B cell (primary cell): ENCODE measurements at regions not wholly inside any gene's neighbourhood (a gene's known extent, or its start where the extent isn't known, plus 50 kb on each side); places are given as distances from the start of the nearest gene placed in this dataset.

Experiments used
- EZH2 ChIP-seq: IDR thresholded peaks from 2 replicates; pipeline ENCODE4 v1.6.1; 2012; ENCODE audit warnings: borderline replicate concordance, low read depth, mild to moderate bottlenecking, moderate library complexity, low read length; ENCODE audit not compliant: insufficient read depth, poor library complexity, severe bottlenecking
- TF ChIP-seq, protein P1 (sequence below): fragments of 200-600 bp; IDR thresholded peaks from one replicate; pipeline ENCODE4 v1.8.0; 2022; ENCODE audit warnings: antibody characterized with exemption, mild to moderate bottlenecking

DNA sequence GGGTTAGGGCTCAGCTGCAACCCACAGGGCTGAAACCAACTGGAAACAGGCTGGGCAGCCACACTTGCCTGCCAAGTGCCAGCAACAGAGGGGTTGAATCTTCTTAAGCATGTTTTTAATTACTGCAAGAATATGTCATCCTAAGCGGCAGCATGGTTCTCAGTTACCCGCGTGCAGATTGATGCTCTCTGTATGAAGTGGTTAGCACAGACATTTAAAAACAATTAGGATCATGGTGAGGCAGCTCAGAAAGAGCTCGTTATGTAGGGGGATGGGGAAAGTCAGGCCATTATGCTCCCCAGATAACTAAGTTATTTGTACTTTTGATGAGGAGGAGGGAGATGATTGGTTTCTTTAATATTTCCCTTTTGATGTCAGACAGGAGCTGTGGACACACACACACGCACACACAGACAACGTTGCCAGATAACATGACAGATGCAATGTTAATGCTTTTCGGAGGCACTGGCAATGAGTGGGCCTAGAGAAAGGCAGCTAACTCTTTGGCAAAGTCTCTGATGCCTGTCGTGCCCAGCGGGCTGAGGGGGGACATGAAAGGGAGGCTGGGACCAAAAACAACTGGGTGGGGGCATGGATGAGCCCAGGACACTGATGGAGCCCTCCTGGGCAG, 389.7 kb downstream of the NXPE2 start:
- TF ChIP-seq, protein P1, sequence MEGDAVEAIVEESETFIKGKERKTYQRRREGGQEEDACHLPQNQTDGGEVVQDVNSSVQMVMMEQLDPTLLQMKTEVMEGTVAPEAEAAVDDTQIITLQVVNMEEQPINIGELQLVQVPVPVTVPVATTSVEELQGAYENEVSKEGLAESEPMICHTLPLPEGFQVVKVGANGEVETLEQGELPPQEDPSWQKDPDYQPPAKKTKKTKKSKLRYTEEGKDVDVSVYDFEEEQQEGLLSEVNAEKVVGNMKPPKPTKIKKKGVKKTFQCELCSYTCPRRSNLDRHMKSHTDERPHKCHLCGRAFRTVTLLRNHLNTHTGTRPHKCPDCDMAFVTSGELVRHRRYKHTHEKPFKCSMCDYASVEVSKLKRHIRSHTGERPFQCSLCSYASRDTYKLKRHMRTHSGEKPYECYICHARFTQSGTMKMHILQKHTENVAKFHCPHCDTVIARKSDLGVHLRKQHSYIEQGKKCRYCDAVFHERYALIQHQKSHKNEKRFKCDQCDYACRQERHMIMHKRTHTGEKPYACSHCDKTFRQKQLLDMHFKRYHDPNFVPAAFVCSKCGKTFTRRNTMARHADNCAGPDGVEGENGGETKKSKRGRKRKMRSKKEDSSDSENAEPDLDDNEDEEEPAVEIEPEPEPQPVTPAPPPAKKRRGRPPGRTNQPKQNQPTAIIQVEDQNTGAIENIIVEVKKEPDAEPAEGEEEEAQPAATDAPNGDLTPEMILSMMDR = no peak
- TF ChIP-seq EZH2 = no peak
